SK-N-SH treated with all-trans-retinoic acid at 6 μM for 48 hours (cell line): ENCODE measurements at regions not wholly inside any gene's neighbourhood (a gene's known extent, or its start where the extent isn't known, plus 50 kb on each side); places are given as distances from the start of the nearest gene placed in this dataset.

ENCODE experiments used
- ARNTL ChIP-seq: fragments of 450-650 bp; formaldehyde crosslinking; IDR thresholded peaks from 2 replicates; pipeline ENCODE4 v1.5.0; 2020; ENCODE audit warnings: low read depth, mild to moderate bottlenecking, moderate library complexity, borderline replicate concordance
- SNAI2 ChIP-seq: fragments of 250-450 bp; sonication (Bioruptor Pico); IDR thresholded peaks from 2 replicates; pipeline ENCODE4 v1.5.0; 2020; ENCODE audit warnings: mild to moderate bottlenecking, moderate library complexity

GRCh38 chr3:182303169-182303568 lies 490.1 kb upstream of the ATP11B start:
- no peak for TF ChIP-seq ARNTL (CRISPR knock-in tag)
- TF ChIP-seq SNAI2 (CRISPR knock-in tag) = no peak
